HUES48 (cell line): ENCODE measurements at regions not wholly inside any gene's neighbourhood (a gene's known extent, or its start where the extent isn't known, plus 50 kb on each side); places are given as distances from the start of the nearest gene placed in this dataset.
"Not testable (repeated sequence)": the region's sequence is repeated elsewhere in the genome, so short reads cannot be mapped to it uniquely, and the experiment has no call there.

Experiments
- H3K27ac ChIP-seq: one replicate; pipeline ENCODE4 v1.7.0; 2013; ENCODE audit warnings: low read depth, low read length, inconsistent platforms
- H3K27me3 ChIP-seq: 2 replicates; pipeline ENCODE4 v1.6.1; 2013; ENCODE audit warnings: mild to moderate bottlenecking, low read length; ENCODE audit not compliant: control insufficient read depth, insufficient read depth
- H3K36me3 ChIP-seq: 2 replicates; pipeline ENCODE4 v1.6.1; 2013; ENCODE audit warnings: low read length; ENCODE audit not compliant: control insufficient read depth, insufficient read depth
- H3K4me1 ChIP-seq: 2 replicates; pipeline ENCODE4 v1.6.1; 2013; ENCODE audit warnings: mild to moderate bottlenecking, low read length; ENCODE audit not compliant: control insufficient read depth, insufficient read depth
- H3K4me3 ChIP-seq: 2 replicates; pipeline ENCODE4 v1.5.1; 2013; ENCODE audit warnings: mild to moderate bottlenecking, low read depth, low read length
- H3K9ac ChIP-seq: 2 replicates; pipeline ENCODE4 v1.6.1; 2013; ENCODE audit warnings: mild to moderate bottlenecking, low read depth, low read length, moderate library complexity
- H3K9me3 ChIP-seq: 2 replicates; pipeline ENCODE4 v1.6.1; 2013; ENCODE audit warnings: low read length; ENCODE audit not compliant: control insufficient read depth, insufficient read depth

DNA sequence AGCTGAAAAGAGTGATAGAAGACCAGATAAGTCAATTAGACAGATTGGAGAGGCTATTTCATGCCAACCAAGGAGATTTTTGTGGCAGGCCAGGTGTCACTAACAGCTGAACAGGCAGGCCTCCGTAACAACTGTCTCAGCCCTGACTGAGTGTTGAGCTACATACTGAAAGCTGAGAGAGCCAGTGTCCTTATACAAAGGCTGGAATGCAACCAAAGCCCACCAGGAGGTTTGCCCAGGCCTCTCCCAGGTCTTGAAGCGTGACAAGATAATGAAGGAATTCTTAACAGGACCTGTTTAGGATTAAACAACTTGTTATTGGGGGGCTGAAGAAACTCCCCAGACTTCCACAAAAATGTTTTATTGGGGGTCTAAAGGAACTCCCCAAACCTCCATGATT is 290.2 kb upstream of the FRG1 start:
- H3K36me3 ChIP-seq, H3K9me3 ChIP-seq, H3K4me3 ChIP-seq, H3K4me1 ChIP-seq, H3K27me3 ChIP-seq, H3K27ac ChIP-seq, H3K9ac ChIP-seq: not testable (repeated sequence)

DNA sequence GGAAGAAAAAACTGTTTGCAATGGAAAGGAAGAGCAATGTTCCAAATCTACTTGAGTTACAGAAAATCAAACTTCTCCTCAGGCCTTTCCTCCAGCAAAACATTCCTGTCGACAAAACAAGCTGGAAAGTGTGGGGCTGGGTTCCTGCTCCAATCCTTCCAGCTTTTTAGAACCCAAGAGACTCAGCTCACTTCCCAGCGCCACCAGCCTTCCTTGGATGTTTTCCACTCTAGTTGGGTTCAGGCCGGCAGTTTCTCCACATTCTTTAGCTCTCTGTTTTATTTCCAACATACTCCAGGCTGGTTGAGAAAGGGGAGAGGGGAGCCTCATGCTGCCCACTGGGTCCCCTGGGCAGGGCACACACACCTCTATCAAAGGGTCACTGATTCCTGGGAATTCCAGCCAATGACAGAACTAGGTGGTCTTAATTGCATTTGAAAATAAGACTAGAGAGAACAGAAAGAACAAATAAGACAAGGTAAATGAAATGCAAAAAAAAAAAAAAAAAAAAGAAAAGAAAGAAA is 287.5 kb upstream of the FRG1 start:
- not testable (repeated sequence) for H3K4me3 ChIP-seq, H3K9ac ChIP-seq, H3K4me1 ChIP-seq, H3K36me3 ChIP-seq, H3K27me3 ChIP-seq, H3K9me3 ChIP-seq
- peak overlapping the region; percentile 20 for H3K27ac ChIP-seq

DNA sequence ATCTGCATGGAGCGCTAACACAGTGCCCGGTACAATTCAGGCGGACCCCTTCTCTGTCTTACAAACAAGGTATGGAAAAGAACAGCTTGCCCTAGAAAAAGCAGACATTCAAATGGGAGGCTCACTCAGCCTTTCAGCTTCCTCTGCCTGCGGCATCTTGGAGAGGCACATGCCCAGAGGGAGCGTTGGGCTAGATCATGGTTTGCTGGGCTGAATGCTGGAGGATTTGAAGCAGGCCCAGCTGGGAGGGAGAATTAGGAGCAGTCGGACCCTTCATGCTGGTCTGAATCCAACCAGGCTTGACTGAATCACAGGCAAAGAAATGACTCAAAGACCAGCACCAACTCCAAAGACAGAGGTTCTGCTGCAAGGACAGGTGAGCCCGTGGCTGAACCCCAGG is 286.7 kb upstream of the FRG1 start:
- H3K36me3 ChIP-seq, H3K4me1 ChIP-seq, H3K9ac ChIP-seq, H3K9me3 ChIP-seq, H3K4me3 ChIP-seq, H3K27me3 ChIP-seq: not testable (repeated sequence)
- peak overlapping the region; percentile 28 for H3K27ac ChIP-seq

DNA sequence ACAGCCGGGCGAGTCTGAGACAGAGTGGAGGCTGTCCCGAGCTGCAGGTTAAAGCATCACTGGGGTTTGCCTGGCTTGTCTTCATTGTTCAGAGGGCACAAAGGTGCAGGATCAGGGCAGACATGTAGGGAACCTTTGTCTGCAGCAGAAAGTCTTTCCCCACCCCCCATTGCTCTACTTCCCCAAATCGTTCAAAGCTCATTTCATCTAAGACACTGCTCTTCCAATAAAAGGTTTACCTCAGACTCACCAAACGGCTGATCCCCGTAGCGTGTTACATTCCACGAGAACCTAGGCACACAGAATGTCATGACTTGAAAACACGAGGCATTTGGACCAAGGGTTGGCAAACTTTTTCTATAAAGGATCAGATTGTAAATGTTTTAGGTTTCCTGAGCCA is 286.3 kb upstream of the FRG1 start:
- H3K27ac ChIP-seq, result peak overlapping the region; percentile 28
- not testable (repeated sequence) for H3K4me3 ChIP-seq, H3K4me1 ChIP-seq, H3K27me3 ChIP-seq, H3K9ac ChIP-seq, H3K9me3 ChIP-seq, H3K36me3 ChIP-seq

DNA sequence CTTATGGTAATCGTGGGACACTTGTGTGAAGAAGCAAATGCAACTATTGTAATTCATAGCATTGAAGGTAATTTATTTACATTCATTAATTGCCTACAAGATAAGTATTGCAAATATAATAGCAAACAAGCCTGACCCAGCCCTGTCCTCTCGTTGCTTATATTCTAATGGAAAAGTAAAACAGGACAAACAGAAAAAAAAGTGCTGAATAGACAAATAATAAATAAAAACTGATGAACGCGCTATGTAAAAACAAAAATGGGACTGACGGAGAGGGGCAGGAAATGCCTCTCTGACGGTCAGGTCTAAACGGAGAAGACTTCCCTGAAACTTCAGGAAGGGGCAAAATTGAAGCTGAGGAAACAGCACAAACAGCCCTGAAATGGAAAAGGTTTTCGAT is 284.9 kb upstream of the FRG1 start:
- not testable (repeated sequence) for H3K27me3 ChIP-seq, H3K27ac ChIP-seq, H3K4me3 ChIP-seq, H3K36me3 ChIP-seq, H3K9me3 ChIP-seq, H3K9ac ChIP-seq, H3K4me1 ChIP-seq

DNA sequence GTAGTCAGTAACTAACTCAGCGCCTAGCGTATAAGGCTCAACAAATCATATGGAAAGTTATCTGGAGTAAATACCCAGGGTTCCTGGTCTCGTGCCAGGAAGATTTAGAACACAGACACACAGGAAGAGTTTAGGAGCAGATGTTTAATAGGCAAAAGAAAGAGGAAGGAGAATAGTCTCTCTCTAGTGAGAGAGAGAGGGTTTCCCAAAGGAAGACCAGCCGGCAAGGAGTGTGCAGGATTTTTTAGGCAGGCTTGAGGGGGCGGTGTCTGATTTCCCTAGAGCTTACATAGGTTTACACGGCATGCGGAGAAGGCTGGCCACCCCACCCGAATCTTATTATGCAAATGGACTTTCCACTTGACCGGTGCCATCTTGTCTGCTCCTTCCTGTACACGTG is 284.0 kb upstream of the FRG1 start:
- Histone ChIP-seq H3K36me3 (no peaks in the 10 kb centered on the region), H3K27ac (no peak overlapping the region), H3K4me3 (no peak overlapping the region), H3K9me3 (no peaks in the 10 kb centered on the region; the same call in 1 of the 2 replicates), H3K4me1 (0 out of 2 replicates have a peak, but pooled peaks cover 8% of the 10 kb centered on the region), H3K27me3 (no peaks in the 10 kb centered on the region), H3K9ac (no peak overlapping the region)

DNA sequence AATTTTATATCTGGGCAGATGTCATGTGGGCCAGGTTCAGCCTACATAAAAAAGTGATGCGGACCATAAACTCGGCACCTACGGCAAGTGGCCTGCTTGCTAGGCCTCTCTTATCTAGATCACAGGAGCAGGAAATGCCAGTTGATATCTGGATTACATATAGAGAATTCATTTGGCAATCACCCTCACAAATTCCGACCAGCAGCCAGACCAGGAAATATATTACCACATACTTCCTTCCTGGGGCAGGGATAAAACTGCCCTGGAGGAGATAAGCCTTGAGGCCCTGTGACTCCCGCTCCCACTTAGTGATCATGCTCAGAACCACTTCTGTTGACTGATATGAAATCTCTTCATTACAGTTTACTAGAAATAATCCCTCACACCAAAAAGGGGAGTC is 282.4 kb upstream of the FRG1 start:
- H3K27me3 ChIP-seq, H3K9me3 ChIP-seq, H3K9ac ChIP-seq, H3K4me3 ChIP-seq, H3K36me3 ChIP-seq, H3K27ac ChIP-seq, H3K4me1 ChIP-seq: not testable (repeated sequence)

DNA sequence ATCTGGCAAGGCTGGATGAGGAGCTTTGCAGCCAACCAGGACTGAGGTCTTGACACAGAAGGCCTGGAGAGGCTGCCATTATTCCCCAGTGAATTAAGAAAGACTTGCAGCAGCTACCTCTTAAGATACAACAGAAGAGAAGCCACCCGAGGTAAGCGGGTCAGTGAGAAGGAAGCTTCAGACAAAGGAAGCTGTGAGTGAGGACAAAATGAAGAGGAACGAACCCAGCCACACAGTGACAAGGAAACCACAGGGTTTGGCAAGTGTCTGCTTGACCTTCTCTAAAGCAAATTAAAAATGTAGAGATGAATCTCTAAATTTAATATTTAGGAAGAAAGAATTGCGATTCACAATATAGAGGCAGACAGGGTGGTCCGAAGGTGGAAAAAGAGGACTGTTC is 281.8 kb upstream of the FRG1 start:
- not testable (repeated sequence) for H3K27me3 ChIP-seq, H3K4me1 ChIP-seq, H3K9ac ChIP-seq, H3K27ac ChIP-seq, H3K9me3 ChIP-seq, H3K4me3 ChIP-seq, H3K36me3 ChIP-seq

DNA sequence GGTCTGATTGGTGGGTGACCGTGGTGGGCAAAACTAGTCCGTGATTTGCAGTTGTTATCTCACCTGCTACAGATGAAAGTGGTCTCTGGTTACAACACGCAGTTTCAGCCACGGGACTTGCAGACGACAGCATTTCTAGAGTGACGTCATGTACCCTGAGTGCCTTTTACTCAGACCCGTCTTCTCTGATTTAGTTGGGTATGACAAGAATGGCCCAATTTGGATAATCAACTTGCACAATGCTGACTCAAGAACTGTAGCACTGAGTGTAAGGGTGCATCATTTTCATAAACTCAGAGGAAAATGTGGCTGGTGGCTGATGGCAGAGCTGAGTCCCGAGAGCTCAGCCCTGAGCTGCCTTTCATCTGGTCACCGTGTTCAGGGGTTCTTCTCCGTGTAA is 281.4 kb upstream of the FRG1 start:
- no peaks in the 10 kb centered on the region; the same call in 1 of the 2 replicates for H3K9me3 ChIP-seq
- no peak overlapping the region for H3K4me3 ChIP-seq
- H3K9ac ChIP-seq, result no peak overlapping the region
- H3K4me1 ChIP-seq, result 0 out of 2 replicates have a peak, but pooled peaks cover 3% of the 10 kb centered on the region
- H3K27ac ChIP-seq, result no peak overlapping the region
- H3K27me3 ChIP-seq, result no peaks in the 10 kb centered on the region
- no peaks in the 10 kb centered on the region for H3K36me3 ChIP-seq

DNA sequence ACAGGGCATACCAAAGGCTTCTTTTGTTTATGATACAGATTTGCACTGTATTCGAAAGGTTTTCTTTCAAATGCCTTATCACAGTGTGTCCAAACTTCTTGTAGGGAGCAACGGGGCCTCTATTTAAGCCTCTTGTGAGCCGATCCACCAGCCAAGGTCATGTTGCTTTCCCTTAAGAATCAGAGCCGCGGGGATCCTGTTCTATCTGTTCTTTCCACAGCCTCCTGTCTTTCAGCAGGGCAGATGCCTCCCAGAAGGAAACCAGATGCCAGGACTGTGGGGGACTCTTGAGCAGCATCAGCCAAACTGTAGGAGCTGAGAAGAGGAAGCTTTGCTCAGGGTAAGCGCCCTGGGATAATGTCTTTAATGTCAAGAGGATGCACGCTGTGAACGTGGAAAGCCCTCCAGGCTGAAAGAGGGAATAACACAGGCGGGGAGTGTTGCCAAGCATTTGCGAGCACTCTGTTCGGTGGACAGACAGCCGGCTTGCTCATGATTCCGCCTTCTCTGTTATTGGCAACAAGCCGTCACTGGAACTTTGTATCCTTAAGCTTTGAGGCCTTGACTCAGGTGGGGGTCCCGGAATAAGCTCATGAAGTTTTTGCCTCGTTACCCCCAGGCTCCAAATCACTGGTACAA is 279.8 kb upstream of the FRG1 start:
- no peaks in the 10 kb centered on the region for H3K36me3 ChIP-seq
- no peaks in the 10 kb centered on the region for H3K27me3 ChIP-seq
- no peaks in the 10 kb centered on the region; the same call in 1 of the 2 replicates for H3K9me3 ChIP-seq
- no peak overlapping the region for H3K4me3 ChIP-seq
- H3K4me1 ChIP-seq, result 0 out of 2 replicates have a peak, but pooled peaks cover 3% of the 10 kb centered on the region
- no peak overlapping the region for H3K27ac ChIP-seq
- no peak overlapping the region for H3K9ac ChIP-seq

DNA sequence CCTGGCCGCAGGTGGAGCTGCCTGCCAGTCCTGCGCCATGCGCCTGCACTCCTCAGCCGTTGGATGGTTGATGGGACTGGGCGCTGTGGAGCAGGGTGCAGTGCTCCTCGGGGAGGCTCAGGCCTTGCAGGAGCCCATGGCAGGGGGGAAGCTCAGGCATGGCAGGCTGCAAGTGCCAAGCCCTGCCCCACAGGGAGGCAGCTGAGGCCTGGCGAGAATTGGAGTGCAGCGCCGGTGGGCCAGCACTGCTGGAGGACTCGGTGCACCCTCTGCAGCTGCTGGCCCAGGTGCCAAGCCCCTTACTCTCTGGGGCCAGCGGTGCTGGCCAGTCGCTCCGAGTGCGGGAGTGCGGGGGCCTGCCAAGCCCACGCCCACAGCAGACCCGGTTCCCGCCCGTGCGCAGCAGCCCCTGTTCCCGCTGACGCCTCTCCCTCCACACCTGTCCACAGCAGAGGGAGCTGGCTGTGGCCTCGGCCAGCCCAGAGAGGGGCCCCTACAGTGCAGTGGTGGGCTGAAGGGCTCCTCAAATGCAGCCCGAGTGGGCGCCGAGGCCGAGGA is 275.9 kb upstream of the FRG1 start:
- no peak overlapping the region for H3K27ac ChIP-seq

More for the DNA sequence above, 275.9 kb upstream of the FRG1 start:
- Histone ChIP-seq H3K9ac (no peak overlapping the region), H3K9me3 (no peaks in the 10 kb centered on the region), H3K4me3 (no peak overlapping the region), H3K4me1 (0 out of 2 replicates have a peak, but pooled peaks cover 3% of the 10 kb centered on the region), H3K27me3 (no peaks in the 10 kb centered on the region), H3K36me3 (no peaks in the 10 kb centered on the region)
